ENCODE measurements at regions not wholly inside any gene's neighbourhood (a gene's known extent, or its start where the extent isn't known, plus 50 kb on each side); places are given as distances from the start of the nearest gene placed in this dataset.

DNA sequence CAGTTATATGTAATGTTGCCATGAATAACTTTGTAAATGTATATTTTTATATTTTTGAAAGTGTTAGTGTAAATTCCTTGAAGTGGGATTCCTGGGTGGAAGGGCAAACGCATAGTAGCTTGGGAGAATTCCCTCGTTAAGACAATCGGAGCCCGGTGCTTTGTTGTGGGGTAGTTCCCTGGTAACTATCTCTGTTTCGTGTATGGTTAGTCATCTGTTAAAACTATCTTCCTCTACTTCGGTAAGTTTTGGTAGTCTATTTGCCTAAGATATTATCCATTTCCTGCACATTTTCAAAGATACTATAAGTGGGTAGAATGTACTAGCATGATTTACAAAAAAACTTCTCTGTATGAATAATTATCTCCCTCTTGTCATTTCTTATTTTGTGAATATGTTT is 113.8 kb upstream of the NRXN1 start:
- BruUV-seq (replicated peaks), result no TSS peak
- ChIA-PET POLR2A (interaction anchor here (0.6 kb wide), 1 partner anchor 13 kb away, joined by 3 read pairs; no protein-coding TSS in a partner anchor), CTCF (no interaction called here)
- Mint-ChIP-seq H3K4me1 (ENCODE audit: insufficient read depth, unreplicated experiment) (no peaks in the 10 kb centered on the region), H3K9me3 (ENCODE audit: unreplicated experiment) (no peaks in the 10 kb centered on the region), H3K4me3 (ENCODE audit: unreplicated experiment) (no peak overlapping the region), H3K27me3 (ENCODE audit: insufficient read depth, unreplicated experiment) (no peaks in the 10 kb centered on the region), H3K27ac (ENCODE audit: low read depth, unreplicated experiment) (no peak overlapping the region), H3K36me3 (ENCODE audit: insufficient read depth, unreplicated experiment) (no peaks in the 10 kb centered on the region)
- no peak for DNase-seq (ENCODE audit: unreplicated experiment)
- intact Hi-C loops (cut with micrococcal nuclease), result no loop called here
- TF ChIP-seq, protein P1, sequence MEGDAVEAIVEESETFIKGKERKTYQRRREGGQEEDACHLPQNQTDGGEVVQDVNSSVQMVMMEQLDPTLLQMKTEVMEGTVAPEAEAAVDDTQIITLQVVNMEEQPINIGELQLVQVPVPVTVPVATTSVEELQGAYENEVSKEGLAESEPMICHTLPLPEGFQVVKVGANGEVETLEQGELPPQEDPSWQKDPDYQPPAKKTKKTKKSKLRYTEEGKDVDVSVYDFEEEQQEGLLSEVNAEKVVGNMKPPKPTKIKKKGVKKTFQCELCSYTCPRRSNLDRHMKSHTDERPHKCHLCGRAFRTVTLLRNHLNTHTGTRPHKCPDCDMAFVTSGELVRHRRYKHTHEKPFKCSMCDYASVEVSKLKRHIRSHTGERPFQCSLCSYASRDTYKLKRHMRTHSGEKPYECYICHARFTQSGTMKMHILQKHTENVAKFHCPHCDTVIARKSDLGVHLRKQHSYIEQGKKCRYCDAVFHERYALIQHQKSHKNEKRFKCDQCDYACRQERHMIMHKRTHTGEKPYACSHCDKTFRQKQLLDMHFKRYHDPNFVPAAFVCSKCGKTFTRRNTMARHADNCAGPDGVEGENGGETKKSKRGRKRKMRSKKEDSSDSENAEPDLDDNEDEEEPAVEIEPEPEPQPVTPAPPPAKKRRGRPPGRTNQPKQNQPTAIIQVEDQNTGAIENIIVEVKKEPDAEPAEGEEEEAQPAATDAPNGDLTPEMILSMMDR (IDR thresholded peaks at IDR 0.05; ENCODE audit: unreplicated experiment), result no peak

DNA sequence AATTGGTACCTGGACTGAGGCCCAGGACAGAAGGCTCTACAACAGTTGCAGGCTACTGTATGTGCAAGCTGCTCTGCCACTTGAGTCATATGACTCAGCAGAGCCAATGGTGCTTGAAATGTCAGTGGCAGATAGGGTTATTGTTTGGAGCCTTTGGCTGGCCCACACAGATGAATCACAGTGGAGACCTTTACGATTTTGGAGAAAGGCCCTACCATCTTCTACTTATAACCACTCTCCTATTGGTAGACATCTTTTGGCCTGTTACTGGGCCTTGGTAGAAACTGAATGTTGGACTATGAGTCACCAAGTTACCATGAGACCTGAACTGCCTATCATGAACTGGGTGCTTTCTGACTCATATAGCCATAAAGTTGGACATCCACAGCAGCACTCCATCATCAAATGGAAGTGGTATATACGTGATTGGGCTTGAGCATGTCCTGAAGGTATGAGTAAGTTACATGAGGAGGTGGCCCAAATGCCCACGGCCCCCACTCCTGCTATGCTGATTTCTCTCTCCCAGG is 88.9 kb upstream of the NRXN1 start:
- no peak overlapping the region for H3K27ac Mint-ChIP-seq (ENCODE audit: low read depth, unreplicated experiment)
- POLR2A ChIA-PET, result no interaction called here
- intact Hi-C loops (cut with micrococcal nuclease), result loop anchor here (10.0 kb wide), 1 partner anchor 56 kb away; no protein-coding TSS in a partner anchor
- TF ChIP-seq, protein P1 (IDR thresholded peaks at IDR 0.05; ENCODE audit: unreplicated experiment), result no peak
- no peak overlapping the region for H3K4me3 Mint-ChIP-seq (ENCODE audit: unreplicated experiment)
- no peak for DNase-seq (ENCODE audit: unreplicated experiment)
- CTCF ChIA-PET, result no interaction called here
- peaks cover 7% of the 10 kb centered on the region for H3K9me3 Mint-ChIP-seq (ENCODE audit: unreplicated experiment)
- no TSS peak for BruUV-seq (replicated peaks)
- no peaks in the 10 kb centered on the region for H3K4me1 Mint-ChIP-seq (ENCODE audit: insufficient read depth, unreplicated experiment)
- H3K27me3 Mint-ChIP-seq (ENCODE audit: insufficient read depth, unreplicated experiment), result no peaks in the 10 kb centered on the region
- H3K36me3 Mint-ChIP-seq (ENCODE audit: insufficient read depth, unreplicated experiment), result no peaks in the 10 kb centered on the region

DNA sequence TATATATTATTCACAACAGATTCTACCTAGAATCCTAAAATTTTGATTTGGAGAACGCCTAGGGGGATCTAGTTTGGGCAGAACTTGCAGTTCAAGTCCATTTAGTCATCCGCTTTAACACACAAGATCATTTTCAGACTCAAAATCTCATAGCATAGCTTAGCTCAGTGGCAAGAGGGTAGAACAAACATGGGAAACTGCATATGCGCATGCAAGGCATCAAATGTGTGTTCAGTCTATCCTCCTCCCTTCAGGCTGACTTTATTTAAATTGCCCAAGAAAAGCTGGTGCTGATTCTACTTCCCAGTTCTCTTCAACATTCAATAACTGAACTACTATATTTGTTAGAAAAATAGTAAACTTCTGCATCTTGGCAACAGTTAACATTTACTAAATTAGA is 79.6 kb upstream of the NRXN1 start:
- no peak overlapping the region for H3K4me3 Mint-ChIP-seq (ENCODE audit: unreplicated experiment)
- no peaks in the 10 kb centered on the region for H3K9me3 Mint-ChIP-seq (ENCODE audit: unreplicated experiment)
- H3K36me3 Mint-ChIP-seq (ENCODE audit: insufficient read depth, unreplicated experiment), result no peaks in the 10 kb centered on the region
- no TSS peak for BruUV-seq (replicated peaks)
- intact Hi-C loops (cut with micrococcal nuclease), result no loop called here
- TF ChIP-seq, protein P1 (IDR thresholded peaks at IDR 0.05; ENCODE audit: unreplicated experiment), result no peak
- H3K27ac Mint-ChIP-seq (ENCODE audit: low read depth, unreplicated experiment), result no peak overlapping the region
- no peaks in the 10 kb centered on the region for H3K4me1 Mint-ChIP-seq (ENCODE audit: insufficient read depth, unreplicated experiment)
- no peaks in the 10 kb centered on the region for H3K27me3 Mint-ChIP-seq (ENCODE audit: insufficient read depth, unreplicated experiment)
- no peak for DNase-seq (ENCODE audit: unreplicated experiment)
- CTCF ChIA-PET, result interaction anchor here (0.6 kb wide), 2 partner anchors 131 to 1450 kb away, joined by 3 to 4 read pairs; no protein-coding TSS in a partner anchor
- POLR2A ChIA-PET, result interaction anchor here (1.1 kb wide), 1 partner anchor 160 kb away, joined by 3 read pairs; no protein-coding TSS in a partner anchor

DNA sequence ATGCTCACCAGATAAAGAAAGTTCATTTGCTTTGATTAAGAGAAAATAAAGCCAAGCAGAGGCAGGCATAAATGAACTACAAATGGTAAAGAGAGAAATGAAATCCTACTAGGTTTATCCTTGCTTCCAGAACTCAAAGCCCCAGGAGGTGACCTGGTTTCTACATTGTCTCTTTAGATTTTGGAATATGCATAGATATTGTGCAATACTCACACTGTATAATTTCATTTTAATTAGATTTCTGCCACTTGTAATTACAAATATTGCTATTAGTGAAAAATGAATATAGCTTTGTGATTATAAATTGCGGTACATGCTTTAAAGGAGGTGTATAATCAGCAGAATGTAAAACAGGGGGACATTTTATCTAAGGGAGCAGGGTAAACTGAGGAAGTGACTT is 76.9 kb upstream of the NRXN1 start:
- H3K4me3 Mint-ChIP-seq (ENCODE audit: unreplicated experiment), result no peak overlapping the region
- DNase-seq (ENCODE audit: unreplicated experiment), result no peak
- ChIA-PET CTCF (interaction anchor here (0.6 kb wide), 1 partner anchor 578 kb away, joined by 3 read pairs; no protein-coding TSS in a partner anchor), POLR2A (no interaction called here)
- H3K27ac Mint-ChIP-seq (ENCODE audit: low read depth, unreplicated experiment), result no peak overlapping the region
- TF ChIP-seq, protein P1 (IDR thresholded peaks at IDR 0.05; ENCODE audit: unreplicated experiment), result no peak
- H3K9me3 Mint-ChIP-seq (ENCODE audit: unreplicated experiment), result no peaks in the 10 kb centered on the region
- intact Hi-C loops (cut with micrococcal nuclease), result no loop called here
- H3K4me1 Mint-ChIP-seq (ENCODE audit: insufficient read depth, unreplicated experiment), result peaks cover under 1% of the 10 kb centered on the region
- H3K27me3 Mint-ChIP-seq (ENCODE audit: insufficient read depth, unreplicated experiment), result no peaks in the 10 kb centered on the region
- no TSS peak for BruUV-seq (replicated peaks)
- H3K36me3 Mint-ChIP-seq (ENCODE audit: insufficient read depth, unreplicated experiment), result no peaks in the 10 kb centered on the region
